GM21381 (cell line): ENCODE measurements at regions not wholly inside any gene's neighbourhood (a gene's known extent, or its start where the extent isn't known, plus 50 kb on each side); places are given as distances from the start of the nearest gene placed in this dataset.

Experiments used
- ATAC-seq: cut with Tn5 transposase; IDR thresholded peaks from one replicate; pipeline ENCODE4 v1.9.1; 2021; ENCODE audit warnings: mild to moderate bottlenecking, moderate library complexity; ENCODE audit not compliant: unreplicated experiment

- no peak for ATAC-seq
Observed at GRCh38 chr13:107185889-107186288, 618.0 kb upstream of the ARGLU1 start.

GRCh38 chr13:107170270-107170931 lies 602.5 kb upstream of the ARGLU1 start:
- ATAC-seq = no peak

- ATAC-seq = no peak
Observed at GRCh38 chr13:107157271-107157670, 589.3 kb upstream of the ARGLU1 start.

DNA sequence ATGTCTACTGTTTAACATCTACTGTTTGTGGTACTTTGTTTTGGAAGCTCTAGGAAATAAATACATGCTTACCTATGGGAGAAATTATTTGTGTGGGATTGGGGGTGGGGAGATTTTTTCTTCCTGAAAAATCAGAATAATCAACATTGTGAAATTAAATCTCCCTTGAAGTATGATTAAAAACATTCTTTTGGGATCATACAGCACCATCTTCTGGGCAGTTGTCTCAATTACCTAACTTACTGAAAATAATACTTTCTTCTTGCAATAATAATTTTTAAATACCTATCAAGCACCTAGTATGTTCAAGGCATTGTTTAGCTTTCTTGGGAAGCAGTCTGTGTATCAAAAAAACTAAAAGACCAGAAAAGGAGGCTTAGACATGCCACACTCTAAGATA lies 576.5 kb upstream of the ARGLU1 start:
- no peak for ATAC-seq

GRCh38 chr13:107141767-107142166 lies 573.8 kb upstream of the ARGLU1 start:
- ATAC-seq = no peak

GRCh38 chr13:107139006-107139405 lies 571.1 kb upstream of the ARGLU1 start:
- ATAC-seq = no peak

DNA sequence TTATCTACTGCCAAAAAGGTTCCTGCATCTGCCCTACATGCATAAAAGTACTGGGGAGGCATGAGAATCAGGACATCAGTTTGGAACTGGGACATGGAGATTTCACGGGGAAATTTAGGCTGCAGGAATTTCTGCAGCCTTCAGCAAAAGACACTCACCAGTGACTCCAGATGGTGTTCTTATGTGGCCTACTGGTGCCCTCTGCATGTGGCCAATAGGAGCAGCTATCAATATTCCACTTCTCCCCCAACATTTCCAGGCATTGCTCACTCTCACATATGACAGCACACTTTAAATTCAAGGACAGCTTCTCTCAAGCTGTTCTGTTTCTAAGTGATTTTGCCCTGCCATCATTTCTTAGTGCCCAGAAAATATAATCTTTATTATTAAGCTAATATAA lies 570.5 kb upstream of the ARGLU1 start:
- no peak for ATAC-seq

DNA sequence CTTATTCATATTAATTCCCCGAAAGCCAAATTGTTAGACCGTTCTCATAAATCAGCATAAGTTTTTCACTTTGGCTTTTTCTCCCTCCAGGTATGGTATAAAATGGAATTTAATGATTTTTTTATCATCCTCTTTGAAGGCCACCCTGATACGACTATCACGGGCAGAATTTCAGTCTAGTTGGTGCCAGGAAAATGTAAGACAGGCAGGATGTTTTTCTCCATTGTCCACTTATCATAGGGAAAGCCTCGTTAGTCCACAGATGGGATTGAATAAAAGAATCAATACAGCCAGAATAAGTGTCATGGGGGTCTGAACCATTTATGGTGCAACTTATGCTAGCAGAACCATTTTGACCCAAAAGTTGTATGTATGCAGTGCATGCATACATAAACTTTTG lies 566.0 kb upstream of the ARGLU1 start:
- no peak for ATAC-seq

- no peak for ATAC-seq
Observed at GRCh38 chr13:107130566-107130965, 562.6 kb upstream of the ARGLU1 start.

GRCh38 chr13:107124730-107125129 lies 556.8 kb upstream of the ARGLU1 start:
- no peak for ATAC-seq

DNA sequence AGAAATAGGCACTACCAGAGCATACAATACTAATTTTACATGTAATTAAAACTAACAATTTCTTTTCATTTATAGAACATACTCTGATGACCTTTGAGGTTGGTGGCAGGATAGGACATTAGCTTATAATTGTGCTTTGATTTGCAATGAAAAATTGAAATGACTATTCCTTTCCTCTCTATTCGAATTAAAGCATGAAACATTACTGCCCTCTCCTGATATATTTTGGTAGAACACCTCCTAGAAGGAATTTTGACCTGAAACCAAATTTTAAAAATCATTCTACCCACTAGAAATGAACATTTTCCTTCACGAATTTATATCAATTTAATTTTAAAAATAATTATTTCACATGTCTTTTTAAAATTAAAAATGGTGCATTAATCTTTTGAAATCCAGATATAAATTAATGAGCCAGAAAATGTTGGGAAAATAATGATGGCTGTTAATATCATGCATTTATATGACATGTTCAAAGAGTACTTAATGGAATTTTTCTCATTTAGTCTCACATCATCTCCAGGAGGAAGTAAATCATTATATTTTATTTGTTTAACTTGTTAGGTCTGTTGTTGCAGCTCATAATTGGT lies 556.3 kb upstream of the ARGLU1 start:
- no peak for ATAC-seq

- no peak for ATAC-seq
Observed at GRCh38 chr13:107121793-107122192, 553.9 kb upstream of the ARGLU1 start.

- ATAC-seq = no peak
Observed at GRCh38 chr13:107119989-107120881, 552.3 kb upstream of the ARGLU1 start.

- no peak for ATAC-seq
Observed at GRCh38 chr13:107118506-107118905, 550.6 kb upstream of the ARGLU1 start.

GRCh38 chr13:107117327-107118012 lies 549.5 kb upstream of the ARGLU1 start:
- no peak for ATAC-seq

DNA sequence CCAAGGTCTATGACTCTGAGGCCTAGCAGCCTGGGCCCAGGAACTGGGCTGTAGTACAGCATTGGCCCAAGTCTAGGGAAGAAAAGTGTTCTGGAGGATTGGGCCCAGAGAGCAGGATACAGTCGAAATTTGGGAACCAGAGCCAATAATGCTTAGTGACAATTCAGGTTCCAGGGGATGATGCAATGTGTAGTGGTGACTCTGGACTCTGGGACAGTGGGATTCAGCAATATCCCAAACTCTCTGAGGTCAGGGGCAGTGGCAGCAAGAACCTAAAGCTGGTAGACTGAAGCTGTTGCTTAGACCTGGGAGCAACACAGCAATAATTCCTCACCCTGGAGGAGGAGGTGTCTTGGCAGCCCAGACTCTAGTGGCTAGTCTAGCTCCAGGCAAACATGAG lies 545.5 kb upstream of the ARGLU1 start:
- ATAC-seq = no peak

GRCh38 chr13:107111248-107111647 lies 543.3 kb upstream of the ARGLU1 start:
- ATAC-seq = no peak

GRCh38 chr13:107104631-107105030 lies 536.7 kb upstream of the ARGLU1 start:
- no peak for ATAC-seq

DNA sequence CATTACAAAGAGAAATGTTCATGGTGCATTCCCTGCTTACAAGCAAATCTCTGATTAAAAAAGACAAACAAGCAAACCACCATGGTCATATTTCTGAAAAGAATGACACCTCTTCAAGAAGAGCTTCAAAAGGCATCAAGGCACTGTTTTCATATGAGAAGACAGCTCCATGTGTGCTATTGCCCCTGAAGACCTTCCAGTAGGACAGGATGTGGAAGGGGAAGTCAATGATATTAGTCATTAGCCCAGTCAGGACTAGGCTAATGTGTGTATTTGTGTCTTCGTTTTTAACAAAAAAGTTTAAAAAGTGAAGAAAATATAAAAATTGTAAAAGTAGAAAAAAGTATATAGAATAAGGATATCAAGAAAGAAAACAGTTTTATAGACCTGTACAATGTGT lies 534.7 kb upstream of the ARGLU1 start:
- no peak for ATAC-seq

DNA sequence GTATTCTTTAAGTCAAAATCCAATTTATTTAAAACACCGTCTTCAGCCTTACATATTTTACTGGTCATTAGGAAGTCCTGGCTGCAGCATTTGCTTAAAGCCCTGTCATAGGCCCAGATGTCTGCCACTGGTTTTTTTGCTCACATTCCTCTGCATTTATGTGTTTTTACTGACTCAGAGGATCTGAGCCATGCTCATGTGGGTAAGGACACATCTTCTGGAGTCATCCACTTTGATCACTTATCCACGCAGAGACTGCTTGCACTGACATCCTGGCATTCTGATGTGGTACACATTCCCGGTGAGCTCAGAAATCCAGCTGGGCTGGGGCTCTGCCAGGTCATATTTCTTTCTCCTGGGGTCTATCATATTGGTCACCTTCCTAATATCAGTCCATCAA lies 531.7 kb upstream of the ARGLU1 start:
- ATAC-seq = no peak

GRCh38 chr13:107097916-107098315 lies 530.0 kb upstream of the ARGLU1 start:
- no peak for ATAC-seq
